ENCODE measurements at regions not wholly inside any gene's neighbourhood (a gene's known extent, or its start where the extent isn't known, plus 50 kb on each side); places are given as distances from the start of the nearest gene placed in this dataset.

- no peak for TF ChIP-seq EZH2phosphoT487 (IDR thresholded peaks at IDR 0.05; ENCODE audit: low read length)
- TF ChIP-seq CTCF (IDR thresholded peaks at IDR 0.05; ENCODE audit: low read length), result no peak
These were observed 847.2 kb downstream of the TBC1D22A start for GRCh38 chr22:47609653-47610052.

Measured in MM.1S (cell line).